ENCODE measurements at regions not wholly inside any gene's neighbourhood (a gene's known extent, or its start where the extent isn't known, plus 50 kb on each side); places are given as distances from the start of the nearest gene placed in this dataset.
A peak's percentile ranks its signal among the peaks of the same experiment; 100 is the strongest.

DNA sequence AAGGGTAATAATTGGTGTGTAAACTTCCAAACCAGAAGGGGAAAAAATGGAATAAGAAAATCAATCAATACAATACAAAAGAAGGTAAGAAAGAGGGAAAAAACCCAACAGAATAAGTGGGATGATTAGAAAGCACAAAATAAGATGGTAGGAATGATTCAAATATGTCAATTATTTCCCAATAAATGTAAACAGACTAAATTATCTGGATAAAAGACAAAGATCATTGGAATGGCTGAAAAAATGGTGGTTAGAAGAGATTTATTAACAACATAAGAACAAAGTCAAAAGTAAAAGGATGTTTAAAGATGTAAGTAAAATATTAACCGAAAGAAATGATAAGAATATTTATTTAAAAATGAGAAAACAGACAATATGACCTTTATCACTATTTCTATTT lies 103.5 kb upstream of the YWHAQ start:
- Histone ChIP-seq H3K4me3 (no peak overlapping the region), H3K27me3 (no peaks in the 10 kb centered on the region), H3K27ac (no peak overlapping the region), H3K36me3 (no peaks in the 10 kb centered on the region), H3K9me3 (no peaks in the 10 kb centered on the region), H3K9ac (ENCODE audit: low read depth in 2 of 2, low read length in 2 of 2) (no peak overlapping the region), H3K4me1 (peaks cover 6% of the 10 kb centered on the region)
- TF ChIP-seq, protein P1, sequence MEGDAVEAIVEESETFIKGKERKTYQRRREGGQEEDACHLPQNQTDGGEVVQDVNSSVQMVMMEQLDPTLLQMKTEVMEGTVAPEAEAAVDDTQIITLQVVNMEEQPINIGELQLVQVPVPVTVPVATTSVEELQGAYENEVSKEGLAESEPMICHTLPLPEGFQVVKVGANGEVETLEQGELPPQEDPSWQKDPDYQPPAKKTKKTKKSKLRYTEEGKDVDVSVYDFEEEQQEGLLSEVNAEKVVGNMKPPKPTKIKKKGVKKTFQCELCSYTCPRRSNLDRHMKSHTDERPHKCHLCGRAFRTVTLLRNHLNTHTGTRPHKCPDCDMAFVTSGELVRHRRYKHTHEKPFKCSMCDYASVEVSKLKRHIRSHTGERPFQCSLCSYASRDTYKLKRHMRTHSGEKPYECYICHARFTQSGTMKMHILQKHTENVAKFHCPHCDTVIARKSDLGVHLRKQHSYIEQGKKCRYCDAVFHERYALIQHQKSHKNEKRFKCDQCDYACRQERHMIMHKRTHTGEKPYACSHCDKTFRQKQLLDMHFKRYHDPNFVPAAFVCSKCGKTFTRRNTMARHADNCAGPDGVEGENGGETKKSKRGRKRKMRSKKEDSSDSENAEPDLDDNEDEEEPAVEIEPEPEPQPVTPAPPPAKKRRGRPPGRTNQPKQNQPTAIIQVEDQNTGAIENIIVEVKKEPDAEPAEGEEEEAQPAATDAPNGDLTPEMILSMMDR (IDR thresholded peaks at IDR 0.05) = no peak
- no peak for DNase-seq
- intact Hi-C loops (cut with DNase I) = no loop called here

DNA sequence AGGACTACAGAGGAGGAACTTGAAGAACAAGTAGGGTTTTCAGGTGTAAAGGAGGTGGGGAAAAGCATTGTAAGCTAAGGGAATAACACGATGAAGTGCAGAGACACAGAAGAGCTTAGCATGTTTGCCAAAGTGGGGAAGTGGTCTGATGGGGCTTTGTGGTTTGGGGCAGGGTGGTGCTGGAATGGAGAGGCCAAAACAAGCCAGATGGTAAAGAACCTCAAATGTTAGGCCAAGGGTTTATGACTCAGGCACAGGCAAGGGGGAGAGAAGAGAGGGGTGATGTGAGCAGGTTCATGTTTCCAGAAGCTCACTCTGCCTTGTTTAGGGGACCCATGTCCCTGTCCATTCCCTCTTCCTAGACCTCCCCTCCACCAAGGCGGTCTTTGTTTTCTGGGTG lies 104.5 kb upstream of the YWHAQ start:
- intact Hi-C loops (cut with DNase I) = no loop called here
- Histone ChIP-seq H3K9me3 (no peaks in the 10 kb centered on the region), H3K4me1 (peaks cover 6% of the 10 kb centered on the region), H3K4me3 (no peak overlapping the region), H3K27me3 (no peaks in the 10 kb centered on the region), H3K9ac (ENCODE audit: low read depth in 2 of 2, low read length in 2 of 2) (no peak overlapping the region), H3K27ac (no peak overlapping the region), H3K36me3 (no peaks in the 10 kb centered on the region)
- TF ChIP-seq, protein P1 (IDR thresholded peaks at IDR 0.05) = no peak
- no peak for DNase-seq

DNA sequence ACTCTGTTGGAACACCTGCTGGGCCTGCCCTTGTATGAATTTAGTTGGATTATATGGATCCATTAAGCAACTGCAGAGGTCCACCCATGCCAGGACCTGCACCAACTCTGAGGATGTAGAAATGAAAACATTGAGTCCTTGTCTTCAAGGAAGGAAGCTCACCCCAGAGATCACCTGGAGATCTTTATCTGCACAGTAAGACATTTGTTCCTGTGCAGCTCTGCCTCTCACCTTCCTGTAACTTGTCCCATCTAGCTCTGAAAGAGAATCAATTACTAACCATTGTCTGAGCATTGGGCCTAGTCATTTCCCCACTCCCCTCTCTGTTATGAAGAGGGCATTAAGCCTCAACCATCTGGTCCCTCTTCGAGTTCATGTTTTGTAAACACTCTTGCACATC lies 105.2 kb upstream of the YWHAQ start:
- TF ChIP-seq, protein P1 (IDR thresholded peaks at IDR 0.05) = no peak
- Histone ChIP-seq H3K36me3 (no peaks in the 10 kb centered on the region), H3K9me3 (no peaks in the 10 kb centered on the region), H3K4me3 (no peak overlapping the region), H3K27me3 (no peaks in the 10 kb centered on the region), H3K27ac (no peak overlapping the region), H3K9ac (ENCODE audit: low read depth in 2 of 2, low read length in 2 of 2) (no peak overlapping the region), H3K4me1 (peaks cover 6% of the 10 kb centered on the region)
- intact Hi-C loops (cut with DNase I) = no loop called here
- DNase-seq = no peak

DNA sequence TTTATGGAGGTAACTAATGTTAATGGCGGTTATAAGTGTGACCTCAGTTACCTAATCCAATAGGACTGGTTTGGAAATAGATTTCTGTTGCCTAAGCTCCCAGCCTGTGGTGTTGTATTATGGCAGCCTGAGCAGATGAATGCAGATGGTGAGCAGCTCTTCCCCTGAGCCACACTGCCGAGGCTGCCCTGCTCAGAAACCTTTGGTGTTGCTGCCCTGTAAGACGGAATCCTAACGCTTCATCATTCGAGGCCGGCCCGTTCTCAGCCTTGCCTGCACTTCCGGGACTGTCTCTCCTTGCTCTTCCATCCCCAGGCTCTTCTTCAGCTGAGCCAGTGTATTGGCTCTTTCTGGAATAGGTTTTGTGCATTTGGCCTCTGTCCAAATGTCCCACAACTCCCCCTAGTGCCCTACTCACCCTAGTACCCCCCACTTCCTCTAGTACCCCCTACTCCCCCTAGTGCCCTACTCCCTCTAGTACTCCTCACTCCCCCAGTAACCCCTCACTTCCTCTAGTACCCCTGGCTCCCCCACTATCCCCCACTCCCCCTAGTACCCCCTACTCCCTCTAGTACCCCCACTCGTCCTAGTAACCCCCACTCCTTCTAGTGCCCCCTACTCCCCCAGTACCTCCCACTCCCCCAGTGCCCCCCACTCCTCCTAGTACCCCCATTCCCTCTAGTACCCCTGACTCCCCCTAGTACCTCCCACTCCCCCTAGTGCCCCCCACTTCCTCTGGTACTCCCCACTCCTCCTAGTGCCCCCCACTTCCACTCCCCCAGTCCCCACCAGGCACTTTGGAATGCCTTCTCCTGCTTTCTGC lies 106.0 kb upstream of the TAF1B start:
- no peak overlapping the region for H3K9ac ChIP-seq (ENCODE audit: low read depth in 2 of 2, low read length in 2 of 2)
- H3K27ac ChIP-seq = no peak overlapping the region
- DNase-seq = no peak
- H3K36me3 ChIP-seq = no peaks in the 10 kb centered on the region
- H3K4me1 ChIP-seq = peaks cover 6% of the 10 kb centered on the region
- no peaks in the 10 kb centered on the region for H3K27me3 ChIP-seq
- intact Hi-C loops (cut with DNase I) = no loop called here
- TF ChIP-seq, protein P1 (IDR thresholded peaks at IDR 0.05) = no peak
- no peaks in the 10 kb centered on the region for H3K9me3 ChIP-seq
- H3K4me3 ChIP-seq = no peak overlapping the region

DNA sequence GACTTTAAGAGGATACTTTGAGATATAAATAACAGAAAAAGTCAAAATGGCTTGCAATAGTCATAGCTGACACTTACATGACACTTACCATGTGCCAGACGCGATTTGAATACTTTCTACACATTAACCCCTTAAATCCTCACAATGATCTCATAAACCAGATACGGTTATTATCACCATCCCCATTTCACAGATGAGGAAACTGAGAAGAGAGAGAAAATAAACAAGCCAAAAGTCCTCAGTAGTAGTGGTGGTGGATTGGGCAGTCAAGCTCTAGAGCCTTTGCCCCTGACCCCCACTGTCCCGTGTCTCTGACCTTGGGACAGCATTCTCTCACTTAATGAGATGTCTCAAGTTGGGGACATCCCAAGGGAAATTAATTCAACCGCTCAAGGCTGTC lies 105.2 kb upstream of the TAF1B start:
- Histone ChIP-seq H3K4me3 (no peak overlapping the region), H3K36me3 (no peaks in the 10 kb centered on the region), H3K4me1 (peaks cover 6% of the 10 kb centered on the region), H3K9me3 (no peaks in the 10 kb centered on the region), H3K27ac (peak overlapping the region; percentile 63), H3K9ac (ENCODE audit: low read depth in 2 of 2, low read length in 2 of 2) (peak overlapping the region in 1 of 2 donors; percentile 73), H3K27me3 (no peaks in the 10 kb centered on the region)
- intact Hi-C loops (cut with DNase I) = no loop called here
- no peak for DNase-seq
- TF ChIP-seq, protein P1 (IDR thresholded peaks at IDR 0.05) = no peak

Data from colonic mucosa (tissue), 4 donors.